K562 (cell line): ENCODE measurements at regions not wholly inside any gene's neighbourhood (a gene's known extent, or its start where the extent isn't known, plus 50 kb on each side); places are given as distances from the start of the nearest gene placed in this dataset.

Source experiments
- CTCF ChIP-seq, 3 experiments: IDR thresholded peaks in 2 of 3; conservative IDR thresholded peaks in 1 of 3; 2 replicates each; pipeline ENCODE4 v1.5.1; 2011 to 2012; ENCODE audit warnings: low read length in 3 of 3, mild to moderate bottlenecking in 3 of 3, control low read depth in 2 of 3, improper control_type of control experiment in 1 of 3, inconsistent platforms in 1 of 3, low read depth in 1 of 3, mixed read lengths in 1 of 3, moderate library complexity in 1 of 3; ENCODE audit not compliant: insufficient read depth in 2 of 3
- E2F6 ChIP-seq, 2 experiments: IDR thresholded peaks; 2 replicates each; pipeline ENCODE4 v1.6.1; 2011; ENCODE audit warnings: borderline replicate concordance in 1 of 2, control low read depth in 1 of 2, low read depth in 1 of 2, low read length in 1 of 2, mild to moderate bottlenecking in 1 of 2, mixed read lengths in 1 of 2, moderate library complexity in 1 of 2; ENCODE audit not compliant: insufficient read depth in 1 of 2, insufficient read length in 1 of 2, poor library complexity in 1 of 2, severe bottlenecking in 1 of 2; ENCODE audit errors: extremely low read depth in 1 of 2
- FOXA1 ChIP-seq: fragments of 450-650 bp; IDR thresholded peaks from 2 replicates; pipeline ENCODE4 v1.6.1; 2016; ENCODE audit warnings: mild to moderate bottlenecking, borderline replicate concordance
- ZNF212 ChIP-seq: fragments of 450-650 bp; formaldehyde crosslinking; IDR thresholded peaks from 2 replicates; pipeline ENCODE4 v1.4.0; 2020; ENCODE audit warnings: mild to moderate bottlenecking
- ZNF347 ChIP-seq: fragments of 450-650 bp; formaldehyde crosslinking; IDR thresholded peaks from 2 replicates; pipeline ENCODE4 v1.4.0; 2020; ENCODE audit warnings: low read depth, mild to moderate bottlenecking, moderate library complexity

GRCh38 chr1:187474336-187474735, 645.6 kb downstream of the PLA2G4A start:
- TF ChIP-seq E2F6 (IDR thresholded peaks at IDR 0.05; ENCODE audit: borderline replicate concordance in 1 of 2, extremely low read depth in 1 of 2, insufficient read depth in 1 of 2, insufficient read length in 1 of 2, low read depth in 1 of 2, low read length in 1 of 2, poor library complexity in 1 of 2, severe bottlenecking in 1 of 2) = no peak
- no peak for TF ChIP-seq ZNF347
- no peak for TF ChIP-seq ZNF212 (CRISPR knock-in tag)
- TF ChIP-seq FOXA1 = no peak
- no peak for TF ChIP-seq CTCF (IDR thresholded peaks at IDR 0.05 in 2 of 3, conservative IDR thresholded peaks at IDR 0.05 in 1 of 3; ENCODE audit: insufficient read depth in 2 of 3, low read depth in 1 of 3, low read length in 3 of 3)
